ENCODE measurements at regions not wholly inside any gene's neighbourhood (a gene's known extent, or its start where the extent isn't known, plus 50 kb on each side); places are given as distances from the start of the nearest gene placed in this dataset.

DNA sequence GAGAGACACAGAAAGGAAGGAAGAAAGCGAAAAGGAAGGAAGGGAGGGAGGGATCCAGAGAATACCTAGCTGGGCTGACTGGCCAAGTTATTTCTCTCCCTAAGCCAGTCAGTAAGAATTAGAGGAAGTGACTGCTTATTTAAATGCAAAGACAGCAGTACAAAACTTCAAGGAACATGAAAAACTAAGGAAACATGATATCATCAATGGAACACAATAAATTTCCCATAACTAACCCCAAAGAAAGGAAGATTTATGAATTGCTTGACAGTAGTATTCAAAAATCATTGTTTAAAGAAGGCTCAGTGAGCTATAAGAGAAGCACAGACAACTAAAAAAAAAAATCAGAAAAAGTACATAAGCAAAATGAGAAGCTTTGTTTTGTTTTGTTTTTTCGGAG lies 252.3 kb upstream of the SASH1 start:
- ATAC-seq (no peak), DNase-seq (ENCODE audit: low spot score) (no peak)
- peaks cover 22% of the 10 kb centered on the region for H3K9me3 Mint-ChIP-seq
- CTCF ChIA-PET, result no interaction called here
- no peaks in the 10 kb centered on the region for H3K4me1 Mint-ChIP-seq
- TF ChIP-seq, protein P1, sequence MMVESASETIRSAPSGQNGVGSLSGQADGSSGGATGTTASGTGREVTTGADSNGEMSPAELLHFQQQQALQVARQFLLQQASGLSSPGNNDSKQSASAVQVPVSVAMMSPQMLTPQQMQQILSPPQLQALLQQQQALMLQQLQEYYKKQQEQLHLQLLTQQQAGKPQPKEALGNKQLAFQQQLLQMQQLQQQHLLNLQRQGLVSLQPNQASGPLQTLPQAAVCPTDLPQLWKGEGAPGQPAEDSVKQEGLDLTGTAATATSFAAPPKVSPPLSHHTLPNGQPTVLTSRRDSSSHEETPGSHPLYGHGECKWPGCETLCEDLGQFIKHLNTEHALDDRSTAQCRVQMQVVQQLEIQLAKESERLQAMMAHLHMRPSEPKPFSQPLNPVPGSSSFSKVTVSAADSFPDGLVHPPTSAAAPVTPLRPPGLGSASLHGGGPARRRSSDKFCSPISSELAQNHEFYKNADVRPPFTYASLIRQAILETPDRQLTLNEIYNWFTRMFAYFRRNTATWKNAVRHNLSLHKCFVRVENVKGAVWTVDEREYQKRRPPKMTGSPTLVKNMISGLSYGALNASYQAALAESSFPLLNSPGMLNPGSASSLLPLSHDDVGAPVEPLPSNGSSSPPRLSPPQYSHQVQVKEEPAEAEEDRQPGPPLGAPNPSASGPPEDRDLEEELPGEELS (CRISPR knock-in tag; IDR thresholded peaks at IDR 0.05), result no peak
- no peak for TF ChIP-seq ZNF416 (CRISPR knock-in tag; IDR thresholded peaks at IDR 0.05)
- no peak for TF ChIP-seq ZNF219 (CRISPR knock-in tag; IDR thresholded peaks at IDR 0.05; ENCODE audit: borderline replicate concordance)
- no peak for TF ChIP-seq SMAD4 (CRISPR knock-in tag; IDR thresholded peaks at IDR 0.05)
- TF ChIP-seq TCF7 (CRISPR knock-in tag; IDR thresholded peaks at IDR 0.05; ENCODE audit: low read depth), result no peak
- TF ChIP-seq, protein P2, sequence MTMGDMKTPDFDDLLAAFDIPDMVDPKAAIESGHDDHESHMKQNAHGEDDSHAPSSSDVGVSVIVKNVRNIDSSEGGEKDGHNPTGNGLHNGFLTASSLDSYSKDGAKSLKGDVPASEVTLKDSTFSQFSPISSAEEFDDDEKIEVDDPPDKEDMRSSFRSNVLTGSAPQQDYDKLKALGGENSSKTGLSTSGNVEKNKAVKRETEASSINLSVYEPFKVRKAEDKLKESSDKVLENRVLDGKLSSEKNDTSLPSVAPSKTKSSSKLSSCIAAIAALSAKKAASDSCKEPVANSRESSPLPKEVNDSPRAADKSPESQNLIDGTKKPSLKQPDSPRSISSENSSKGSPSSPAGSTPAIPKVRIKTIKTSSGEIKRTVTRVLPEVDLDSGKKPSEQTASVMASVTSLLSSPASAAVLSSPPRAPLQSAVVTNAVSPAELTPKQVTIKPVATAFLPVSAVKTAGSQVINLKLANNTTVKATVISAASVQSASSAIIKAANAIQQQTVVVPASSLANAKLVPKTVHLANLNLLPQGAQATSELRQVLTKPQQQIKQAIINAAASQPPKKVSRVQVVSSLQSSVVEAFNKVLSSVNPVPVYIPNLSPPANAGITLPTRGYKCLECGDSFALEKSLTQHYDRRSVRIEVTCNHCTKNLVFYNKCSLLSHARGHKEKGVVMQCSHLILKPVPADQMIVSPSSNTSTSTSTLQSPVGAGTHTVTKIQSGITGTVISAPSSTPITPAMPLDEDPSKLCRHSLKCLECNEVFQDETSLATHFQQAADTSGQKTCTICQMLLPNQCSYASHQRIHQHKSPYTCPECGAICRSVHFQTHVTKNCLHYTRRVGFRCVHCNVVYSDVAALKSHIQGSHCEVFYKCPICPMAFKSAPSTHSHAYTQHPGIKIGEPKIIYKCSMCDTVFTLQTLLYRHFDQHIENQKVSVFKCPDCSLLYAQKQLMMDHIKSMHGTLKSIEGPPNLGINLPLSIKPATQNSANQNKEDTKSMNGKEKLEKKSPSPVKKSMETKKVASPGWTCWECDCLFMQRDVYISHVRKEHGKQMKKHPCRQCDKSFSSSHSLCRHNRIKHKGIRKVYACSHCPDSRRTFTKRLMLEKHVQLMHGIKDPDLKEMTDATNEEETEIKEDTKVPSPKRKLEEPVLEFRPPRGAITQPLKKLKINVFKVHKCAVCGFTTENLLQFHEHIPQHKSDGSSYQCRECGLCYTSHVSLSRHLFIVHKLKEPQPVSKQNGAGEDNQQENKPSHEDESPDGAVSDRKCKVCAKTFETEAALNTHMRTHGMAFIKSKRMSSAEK (CRISPR knock-in tag; IDR thresholded peaks at IDR 0.05; ENCODE audit: borderline replicate concordance), result no peak
- TF ChIP-seq, protein P3, sequence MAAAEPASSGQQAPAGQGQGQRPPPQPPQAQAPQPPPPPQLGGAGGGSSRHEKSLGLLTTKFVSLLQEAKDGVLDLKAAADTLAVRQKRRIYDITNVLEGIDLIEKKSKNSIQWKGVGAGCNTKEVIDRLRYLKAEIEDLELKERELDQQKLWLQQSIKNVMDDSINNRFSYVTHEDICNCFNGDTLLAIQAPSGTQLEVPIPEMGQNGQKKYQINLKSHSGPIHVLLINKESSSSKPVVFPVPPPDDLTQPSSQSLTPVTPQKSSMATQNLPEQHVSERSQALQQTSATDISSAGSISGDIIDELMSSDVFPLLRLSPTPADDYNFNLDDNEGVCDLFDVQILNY (CRISPR knock-in tag; IDR thresholded peaks at IDR 0.05), result no peak
- TF ChIP-seq NFATC4 (CRISPR knock-in tag; IDR thresholded peaks at IDR 0.05), result no peak
- no peak for TF ChIP-seq ETV6 (CRISPR knock-in tag; IDR thresholded peaks at IDR 0.05)
- no peak for TF ChIP-seq ZNF671 (CRISPR knock-in tag; IDR thresholded peaks at IDR 0.05)
- TF ChIP-seq, protein P4, sequence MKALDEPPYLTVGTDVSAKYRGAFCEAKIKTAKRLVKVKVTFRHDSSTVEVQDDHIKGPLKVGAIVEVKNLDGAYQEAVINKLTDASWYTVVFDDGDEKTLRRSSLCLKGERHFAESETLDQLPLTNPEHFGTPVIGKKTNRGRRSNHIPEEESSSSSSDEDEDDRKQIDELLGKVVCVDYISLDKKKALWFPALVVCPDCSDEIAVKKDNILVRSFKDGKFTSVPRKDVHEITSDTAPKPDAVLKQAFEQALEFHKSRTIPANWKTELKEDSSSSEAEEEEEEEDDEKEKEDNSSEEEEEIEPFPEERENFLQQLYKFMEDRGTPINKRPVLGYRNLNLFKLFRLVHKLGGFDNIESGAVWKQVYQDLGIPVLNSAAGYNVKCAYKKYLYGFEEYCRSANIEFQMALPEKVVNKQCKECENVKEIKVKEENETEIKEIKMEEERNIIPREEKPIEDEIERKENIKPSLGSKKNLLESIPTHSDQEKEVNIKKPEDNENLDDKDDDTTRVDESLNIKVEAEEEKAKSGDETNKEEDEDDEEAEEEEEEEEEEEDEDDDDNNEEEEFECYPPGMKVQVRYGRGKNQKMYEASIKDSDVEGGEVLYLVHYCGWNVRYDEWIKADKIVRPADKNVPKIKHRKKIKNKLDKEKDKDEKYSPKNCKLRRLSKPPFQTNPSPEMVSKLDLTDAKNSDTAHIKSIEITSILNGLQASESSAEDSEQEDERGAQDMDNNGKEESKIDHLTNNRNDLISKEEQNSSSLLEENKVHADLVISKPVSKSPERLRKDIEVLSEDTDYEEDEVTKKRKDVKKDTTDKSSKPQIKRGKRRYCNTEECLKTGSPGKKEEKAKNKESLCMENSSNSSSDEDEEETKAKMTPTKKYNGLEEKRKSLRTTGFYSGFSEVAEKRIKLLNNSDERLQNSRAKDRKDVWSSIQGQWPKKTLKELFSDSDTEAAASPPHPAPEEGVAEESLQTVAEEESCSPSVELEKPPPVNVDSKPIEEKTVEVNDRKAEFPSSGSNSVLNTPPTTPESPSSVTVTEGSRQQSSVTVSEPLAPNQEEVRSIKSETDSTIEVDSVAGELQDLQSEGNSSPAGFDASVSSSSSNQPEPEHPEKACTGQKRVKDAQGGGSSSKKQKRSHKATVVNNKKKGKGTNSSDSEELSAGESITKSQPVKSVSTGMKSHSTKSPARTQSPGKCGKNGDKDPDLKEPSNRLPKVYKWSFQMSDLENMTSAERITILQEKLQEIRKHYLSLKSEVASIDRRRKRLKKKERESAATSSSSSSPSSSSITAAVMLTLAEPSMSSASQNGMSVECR (CRISPR knock-in tag; IDR thresholded peaks at IDR 0.05; ENCODE audit: borderline replicate concordance), result no peak
- TF ChIP-seq, protein P5, sequence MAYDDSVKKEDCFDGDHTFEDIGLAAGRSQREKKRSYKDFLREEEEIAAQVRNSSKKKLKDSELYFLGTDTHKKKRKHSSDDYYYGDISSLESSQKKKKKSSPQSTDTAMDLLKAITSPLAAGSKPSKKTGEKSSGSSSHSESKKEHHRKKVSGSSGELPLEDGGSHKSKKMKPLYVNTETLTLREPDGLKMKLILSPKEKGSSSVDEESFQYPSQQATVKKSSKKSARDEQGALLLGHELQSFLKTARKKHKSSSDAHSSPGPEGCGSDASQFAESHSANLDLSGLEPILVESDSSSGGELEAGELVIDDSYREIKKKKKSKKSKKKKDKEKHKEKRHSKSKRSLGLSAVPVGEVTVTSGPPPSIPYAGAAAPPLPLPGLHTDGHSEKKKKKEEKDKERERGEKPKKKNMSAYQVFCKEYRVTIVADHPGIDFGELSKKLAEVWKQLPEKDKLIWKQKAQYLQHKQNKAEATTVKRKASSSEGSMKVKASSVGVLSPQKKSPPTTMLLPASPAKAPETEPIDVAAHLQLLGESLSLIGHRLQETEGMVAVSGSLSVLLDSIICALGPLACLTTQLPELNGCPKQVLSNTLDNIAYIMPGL (CRISPR knock-in tag; IDR thresholded peaks at IDR 0.05), result no peak
- no peak for TF ChIP-seq RELA (CRISPR knock-in tag; IDR thresholded peaks at IDR 0.05; ENCODE audit: borderline replicate concordance)
- TF ChIP-seq MXD4 (CRISPR knock-in tag; IDR thresholded peaks at IDR 0.05; ENCODE audit: borderline replicate concordance), result no peak
- peaks cover 11% of the 10 kb centered on the region for H3K36me3 Mint-ChIP-seq
- POLR2A ChIA-PET, result no interaction called here
- H3K27ac Mint-ChIP-seq, result no peak overlapping the region
- H3K4me3 Mint-ChIP-seq, result no peak overlapping the region
- no peaks in the 10 kb centered on the region for H3K27me3 Mint-ChIP-seq (ENCODE audit: low read depth)
